ENCODE measurements at regions not wholly inside any gene's neighbourhood (a gene's known extent, or its start where the extent isn't known, plus 50 kb on each side); places are given as distances from the start of the nearest gene placed in this dataset.

GRCh38 chr5:17326600-17327037 is 109.2 kb downstream of the BASP1 start:
- H3K4me1 ChIP-seq (ENCODE audit: control insufficient read depth, insufficient read depth, low read length) = no peaks in the 10 kb centered on the region
- 67% methylated on average over 4 of the region's 4 CpGs for WGBS (ENCODE audit: insufficient coverage)
- no peak overlapping the region for H3K27ac ChIP-seq (ENCODE audit: low read length)
- Mint-ChIP-seq H3K27ac (no peak overlapping the region), H3K9me3 (peaks cover 12 to 17% of the 10 kb centered on the region in 2 donors), H3K36me3 (no peaks in the 10 kb centered on the region), H3K27me3 (ENCODE audit: low read depth in 2 of 2) (no peaks in the 10 kb centered on the region), H3K4me1 (no peaks in the 10 kb centered on the region), H3K4me3 (no peak overlapping the region)
- H3K36me3 ChIP-seq (ENCODE audit: control insufficient read depth, insufficient read depth, low read length) = no peaks in the 10 kb centered on the region
- no peak for TF ChIP-seq CTCF (IDR thresholded peaks at IDR 0.05)
- DNase-seq (no peak), ATAC-seq (no peak)
- no peaks in the 10 kb centered on the region for H3K27me3 ChIP-seq (ENCODE audit: control insufficient read depth, insufficient read depth, low read length)
- H3K9me3 ChIP-seq (ENCODE audit: control insufficient read depth, insufficient read depth, low read length) = no peaks in the 10 kb centered on the region
- H3K4me3 ChIP-seq (ENCODE audit: low read length) = no peak overlapping the region
- intact Hi-C loops (cut with micrococcal nuclease) = no loop called here

DNA sequence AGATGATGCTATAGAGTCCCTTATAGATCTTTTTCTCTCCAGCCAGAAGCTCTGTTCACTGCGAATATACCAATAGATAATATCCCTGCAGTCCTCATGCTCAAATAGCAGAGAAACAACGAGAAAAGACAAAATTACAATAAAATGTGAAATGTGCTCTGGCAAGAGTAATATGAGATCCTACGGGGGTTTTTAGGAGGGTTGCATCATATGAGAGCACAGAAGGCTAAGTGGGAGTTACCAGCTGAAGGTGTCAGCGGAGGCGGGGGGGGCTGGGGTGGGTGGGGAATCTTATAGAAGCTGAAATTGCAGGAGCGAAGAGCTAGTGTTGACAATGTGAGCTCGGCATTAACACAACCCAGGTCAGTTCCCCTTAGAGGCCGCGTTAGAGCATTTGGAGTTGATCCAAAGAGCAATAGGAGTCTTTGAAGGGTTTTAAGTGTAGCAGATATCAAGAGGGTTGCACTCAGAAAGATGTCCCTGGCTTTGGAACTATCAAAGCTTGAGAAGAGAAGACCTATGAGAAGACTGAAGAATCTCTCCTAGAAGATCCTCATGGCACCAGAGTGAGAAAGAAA is 109.7 kb downstream of the BASP1 start:
- no peaks in the 10 kb centered on the region for H3K4me1 Mint-ChIP-seq
- H3K9me3 Mint-ChIP-seq = peaks cover 14 to 18% of the 10 kb centered on the region in 2 donors
- ATAC-seq = no peak
- Histone ChIP-seq H3K27ac (ENCODE audit: low read length) (no peak overlapping the region), H3K36me3 (ENCODE audit: control insufficient read depth, insufficient read depth, low read length) (no peaks in the 10 kb centered on the region), H3K4me3 (ENCODE audit: low read length) (no peak overlapping the region), H3K9me3 (ENCODE audit: control insufficient read depth, insufficient read depth, low read length) (no peaks in the 10 kb centered on the region), H3K4me1 (ENCODE audit: control insufficient read depth, insufficient read depth, low read length) (no peaks in the 10 kb centered on the region), H3K27me3 (ENCODE audit: control insufficient read depth, insufficient read depth, low read length) (no peaks in the 10 kb centered on the region)
- TF ChIP-seq CTCF (IDR thresholded peaks at IDR 0.05) = no peak
- intact Hi-C loops (cut with micrococcal nuclease) = no loop called here
- 71% methylated on average over 6 of the region's 9 CpGs for WGBS (ENCODE audit: insufficient coverage)
- no peaks in the 10 kb centered on the region for H3K27me3 Mint-ChIP-seq (ENCODE audit: low read depth in 2 of 2)
- H3K36me3 Mint-ChIP-seq = no peaks in the 10 kb centered on the region
- H3K27ac Mint-ChIP-seq = no peak overlapping the region
- no peak for DNase-seq
- H3K4me3 Mint-ChIP-seq = no peak overlapping the region

DNA sequence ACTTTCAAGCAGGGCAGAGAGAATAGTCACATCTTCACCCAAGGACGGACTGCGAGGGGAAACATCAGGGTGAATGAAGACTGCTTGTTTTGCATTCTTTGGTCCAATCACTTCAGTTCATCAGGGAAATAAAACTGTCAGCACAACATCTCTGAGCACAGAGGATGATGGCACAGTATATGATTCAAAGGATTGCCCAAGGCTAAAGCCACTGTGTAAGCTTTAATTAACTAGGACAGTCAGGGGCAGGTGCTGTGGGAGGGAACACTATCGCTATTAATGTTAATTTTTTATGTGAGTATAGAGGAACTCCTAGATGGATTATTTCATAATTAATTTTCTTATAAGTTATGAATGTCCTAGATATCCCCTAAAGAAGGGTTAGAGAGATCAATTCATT is 112.1 kb downstream of the BASP1 start:
- no peak overlapping the region for H3K4me3 ChIP-seq (ENCODE audit: low read length)
- H3K27me3 ChIP-seq (ENCODE audit: control insufficient read depth, insufficient read depth, low read length) = no peaks in the 10 kb centered on the region
- no peak for TF ChIP-seq CTCF (IDR thresholded peaks at IDR 0.05)
- H3K9me3 ChIP-seq (ENCODE audit: control insufficient read depth, insufficient read depth, low read length) = no peaks in the 10 kb centered on the region
- ATAC-seq (no peak), DNase-seq (no peak)
- H3K36me3 Mint-ChIP-seq = no peaks in the 10 kb centered on the region
- no peaks in the 10 kb centered on the region for H3K4me1 ChIP-seq (ENCODE audit: control insufficient read depth, insufficient read depth, low read length)
- H3K4me1 Mint-ChIP-seq = no peaks in the 10 kb centered on the region
- no peak overlapping the region for H3K4me3 Mint-ChIP-seq
- no peaks in the 10 kb centered on the region for H3K27me3 Mint-ChIP-seq (ENCODE audit: low read depth in 2 of 2)
- peaks cover 12 to 18% of the 10 kb centered on the region in 2 donors for H3K9me3 Mint-ChIP-seq
- WGBS (ENCODE audit: insufficient coverage) = 94% methylated on average over 2 of the region's 3 CpGs
- intact Hi-C loops (cut with micrococcal nuclease) = no loop called here
- H3K36me3 ChIP-seq (ENCODE audit: control insufficient read depth, insufficient read depth, low read length) = no peaks in the 10 kb centered on the region
- no peak overlapping the region for H3K27ac Mint-ChIP-seq
- no peak overlapping the region for H3K27ac ChIP-seq (ENCODE audit: low read length)

- H3K4me3 ChIP-seq (ENCODE audit: low read length) = no peak overlapping the region
- H3K27ac Mint-ChIP-seq = no peak overlapping the region
- intact Hi-C loops (cut with micrococcal nuclease) = no loop called here
- peaks cover 12 to 18% of the 10 kb centered on the region in 2 donors for H3K9me3 Mint-ChIP-seq
- H3K27me3 ChIP-seq (ENCODE audit: control insufficient read depth, insufficient read depth, low read length) = no peaks in the 10 kb centered on the region
- 82% methylated on average over 1 of the region's 2 CpGs for WGBS (ENCODE audit: insufficient coverage)
- no peaks in the 10 kb centered on the region for H3K4me1 Mint-ChIP-seq
- H3K9me3 ChIP-seq (ENCODE audit: control insufficient read depth, insufficient read depth, low read length) = no peaks in the 10 kb centered on the region
- H3K36me3 ChIP-seq (ENCODE audit: control insufficient read depth, insufficient read depth, low read length) = no peaks in the 10 kb centered on the region
- no peaks in the 10 kb centered on the region for H3K4me1 ChIP-seq (ENCODE audit: control insufficient read depth, insufficient read depth, low read length)
- DNase-seq (no peak), ATAC-seq (no peak)
- H3K4me3 Mint-ChIP-seq = no peak overlapping the region
- H3K27me3 Mint-ChIP-seq (ENCODE audit: low read depth in 2 of 2) = no peaks in the 10 kb centered on the region
- no peak for TF ChIP-seq CTCF (IDR thresholded peaks at IDR 0.05)
- no peak overlapping the region for H3K27ac ChIP-seq (ENCODE audit: low read length)
- H3K36me3 Mint-ChIP-seq = no peaks in the 10 kb centered on the region
Measured at GRCh38 chr5:17330386-17330785, 113.0 kb downstream of the BASP1 start.
